ENCODE measurements at regions not wholly inside any gene's neighbourhood (a gene's known extent, or its start where the extent isn't known, plus 50 kb on each side); places are given as distances from the start of the nearest gene placed in this dataset.
A peak's percentile ranks its signal among the peaks of the same experiment; 100 is the strongest.

GRCh38 chr12:89920866-89921265 lies 212.2 kb upstream of the ATP2B1 start:
- Histone ChIP-seq H3K27ac (no peak overlapping the region), H3K9me3 (no peaks in the 10 kb centered on the region), H3K4me1 (peaks cover 0 to 12% (median 3%) of the 10 kb centered on the region in 4 donors), H3K4me3 (no peak overlapping the region), H3K27me3 (no peaks in the 10 kb centered on the region), H3K36me3 (no peaks in the 10 kb centered on the region)
- TF ChIP-seq CTCF (IDR thresholded peaks at IDR 0.05) (no peak), EP300 (IDR thresholded peaks at IDR 0.05; ENCODE audit: low read depth) (no peak), POLR2AphosphoS5 (IDR thresholded peaks at IDR 0.05) (no peak), POLR2A (IDR thresholded peaks at IDR 0.05) (no peak)
- no peak for DNase-seq
- in situ Hi-C loops (cut with MboI; ENCODE audit: low pct_ligation_motif_present in 1 of 4, low pct_unique_long_range_greater_than_20kb in 1 of 4, low sequenced_read_pairs in 3 of 4) (no loop called here), intact Hi-C loops (cut with DNase I; ENCODE audit: low total_unique reads) (no loop called here)
- 88 to 90% methylated on average over 6 of the region's 6 CpGs for WGBS, 2 donors (ENCODE audit: low coverage in 1 of 2)

- Histone ChIP-seq H3K4me3 (no peak overlapping the region), H3K4me1 (peaks cover 0 to 12% (median 3%) of the 10 kb centered on the region in 4 donors), H3K9me3 (no peaks in the 10 kb centered on the region), H3K27ac (no peak overlapping the region), H3K27me3 (no peaks in the 10 kb centered on the region), H3K36me3 (no peaks in the 10 kb centered on the region)
- WGBS, 2 donors (ENCODE audit: low coverage in 1 of 2): 87 to 90% methylated on average over 8 to 26 of the region's 26 CpGs
- intact Hi-C loops (cut with DNase I; ENCODE audit: low total_unique reads) (no loop called here), in situ Hi-C loops (cut with MboI; ENCODE audit: low pct_ligation_motif_present in 1 of 4, low pct_unique_long_range_greater_than_20kb in 1 of 4, low sequenced_read_pairs in 3 of 4) (no loop called here)
- no peak for TF ChIP-seq POLR2A (IDR thresholded peaks at IDR 0.05)
- TF ChIP-seq POLR2AphosphoS5 (IDR thresholded peaks at IDR 0.05): no peak
- no peak for TF ChIP-seq CTCF (IDR thresholded peaks at IDR 0.05)
- no peak for TF ChIP-seq EP300 (IDR thresholded peaks at IDR 0.05; ENCODE audit: low read depth)
- peak; percentile 38 for DNase-seq
Observed at GRCh38 chr12:89919241-89919906, 210.7 kb upstream of the ATP2B1 start.

GRCh38 chr12:89918172-89918846 lies 209.7 kb upstream of the ATP2B1 start:
- peak overlapping the region in 3 of 4 donors; percentile 15 to 63 (median 40) for H3K27ac ChIP-seq
- in situ Hi-C loops (cut with MboI; ENCODE audit: low pct_ligation_motif_present in 1 of 4, low pct_unique_long_range_greater_than_20kb in 1 of 4, low sequenced_read_pairs in 3 of 4): no loop called here
- DNase-seq: peak; percentile 51
- 53 to 65% methylated on average over 4 to 5 of the region's 5 CpGs for WGBS, 2 donors (ENCODE audit: low coverage in 1 of 2)
- H3K27me3 ChIP-seq: no peaks in the 10 kb centered on the region
- H3K4me1 ChIP-seq: peaks cover 0 to 12% (median 3%) of the 10 kb centered on the region in 4 donors
- no peak for TF ChIP-seq CTCF (IDR thresholded peaks at IDR 0.05)
- no peak for TF ChIP-seq EP300 (IDR thresholded peaks at IDR 0.05; ENCODE audit: low read depth)
- TF ChIP-seq POLR2AphosphoS5 (IDR thresholded peaks at IDR 0.05): no peak
- TF ChIP-seq POLR2A (IDR thresholded peaks at IDR 0.05): no peak
- intact Hi-C loops (cut with DNase I; ENCODE audit: low total_unique reads): no loop called here
- no peak overlapping the region for H3K4me3 ChIP-seq
- H3K9me3 ChIP-seq: no peaks in the 10 kb centered on the region
- H3K36me3 ChIP-seq: no peaks in the 10 kb centered on the region

GRCh38 chr12:89909753-89910152 lies 201.1 kb upstream of the ATP2B1 start:
- no peaks in the 10 kb centered on the region for H3K27me3 ChIP-seq
- in situ Hi-C loops (cut with MboI; ENCODE audit: low pct_ligation_motif_present in 1 of 4, low pct_unique_long_range_greater_than_20kb in 1 of 4, low sequenced_read_pairs in 3 of 4): no loop called here

More at GRCh38 chr12:89909753-89910152, 201.1 kb upstream of the ATP2B1 start:
- Histone ChIP-seq H3K9me3 (peaks cover 0 to 7% of the 10 kb centered on the region in 2 donors), H3K4me1 (no peaks in the 10 kb centered on the region), H3K4me3 (no peak overlapping the region), H3K27ac (no peak overlapping the region), H3K36me3 (no peaks in the 10 kb centered on the region)
- TF ChIP-seq POLR2AphosphoS5 (IDR thresholded peaks at IDR 0.05) (no peak), EP300 (IDR thresholded peaks at IDR 0.05; ENCODE audit: low read depth) (no peak), CTCF (IDR thresholded peaks at IDR 0.05) (no peak), POLR2A (IDR thresholded peaks at IDR 0.05) (no peak)
- 88 to 95% methylated on average over 5 of the region's 5 CpGs for WGBS, 2 donors (ENCODE audit: low coverage in 1 of 2)
- intact Hi-C loops (cut with DNase I; ENCODE audit: low total_unique reads): no loop called here
- no peak for DNase-seq

All from transverse colon (tissue), 4 donors.